Inferior parietal cortex (tissue), 1 donor: ENCODE measurements at regions not wholly inside any gene's neighbourhood (a gene's known extent, or its start where the extent isn't known, plus 50 kb on each side); places are given as distances from the start of the nearest gene placed in this dataset.
"Not testable (repeated sequence)": the region's sequence is repeated elsewhere in the genome, so short reads cannot be mapped to it uniquely, and the experiment has no call there.

Source experiments
- DNase-seq: peaks from one replicate; pipeline ENCODE4 v3.0.0-alpha.2; 2016; ENCODE audit errors: extremely low spot score

- DNase-seq: no peak
Observed at GRCh38 chr5:164289526-164289925, 784.1 kb downstream of the MAT2B start.

- DNase-seq: no peak
Observed at GRCh38 chr5:164296603-164297080, 791.2 kb downstream of the MAT2B start.

- no peak for DNase-seq
Observed at GRCh38 chr5:164298165-164298564, 792.7 kb downstream of the MAT2B start.

GRCh38 chr5:164300295-164300694 is 794.9 kb downstream of the MAT2B start:
- no peak for DNase-seq

GRCh38 chr5:164301136-164301535 is 795.7 kb downstream of the MAT2B start:
- no peak for DNase-seq

- no peak for DNase-seq
Observed at GRCh38 chr5:164301708-164302107, 796.3 kb downstream of the MAT2B start.

GRCh38 chr5:164302533-164303235 is 797.3 kb downstream of the MAT2B start:
- no peak for DNase-seq

- no peak for DNase-seq
Observed at GRCh38 chr5:164303646-164304215, 798.3 kb downstream of the MAT2B start.

GRCh38 chr5:164306662-164307061 is 801.2 kb downstream of the MAT2B start:
- no peak for DNase-seq

GRCh38 chr5:164312801-164313200 is 807.4 kb downstream of the MAT2B start:
- no peak for DNase-seq

GRCh38 chr5:164317676-164318075 is 812.3 kb downstream of the MAT2B start:
- DNase-seq: no peak

- DNase-seq: no peak
Observed at GRCh38 chr5:164319161-164319560, 813.7 kb downstream of the MAT2B start.

- no peak for DNase-seq
Observed at GRCh38 chr5:164324239-164324638, 818.8 kb downstream of the MAT2B start.

GRCh38 chr5:164326219-164326618 is 820.8 kb downstream of the MAT2B start:
- DNase-seq: no peak

- not testable (repeated sequence) for DNase-seq
Observed at GRCh38 chr5:164327166-164327565, 821.7 kb downstream of the MAT2B start.

- DNase-seq: no peak
Observed at GRCh38 chr5:164332349-164333196, 827.2 kb downstream of the MAT2B start.

- no peak for DNase-seq
Observed at GRCh38 chr5:164335837-164336236, 830.4 kb downstream of the MAT2B start.

- no peak for DNase-seq
Observed at GRCh38 chr5:164336276-164336675, 830.9 kb downstream of the MAT2B start.

GRCh38 chr5:164336906-164337305 is 831.5 kb downstream of the MAT2B start:
- no peak for DNase-seq

- no peak for DNase-seq
Observed at GRCh38 chr5:164341056-164341619, 835.7 kb downstream of the MAT2B start.

GRCh38 chr5:164345173-164345849 is 839.9 kb downstream of the MAT2B start:
- DNase-seq: no peak

GRCh38 chr5:164345853-164346252 is 840.4 kb downstream of the MAT2B start:
- no peak for DNase-seq
